ENCODE measurements at regions not wholly inside any gene's neighbourhood (a gene's known extent, or its start where the extent isn't known, plus 50 kb on each side); places are given as distances from the start of the nearest gene placed in this dataset.

DNA sequence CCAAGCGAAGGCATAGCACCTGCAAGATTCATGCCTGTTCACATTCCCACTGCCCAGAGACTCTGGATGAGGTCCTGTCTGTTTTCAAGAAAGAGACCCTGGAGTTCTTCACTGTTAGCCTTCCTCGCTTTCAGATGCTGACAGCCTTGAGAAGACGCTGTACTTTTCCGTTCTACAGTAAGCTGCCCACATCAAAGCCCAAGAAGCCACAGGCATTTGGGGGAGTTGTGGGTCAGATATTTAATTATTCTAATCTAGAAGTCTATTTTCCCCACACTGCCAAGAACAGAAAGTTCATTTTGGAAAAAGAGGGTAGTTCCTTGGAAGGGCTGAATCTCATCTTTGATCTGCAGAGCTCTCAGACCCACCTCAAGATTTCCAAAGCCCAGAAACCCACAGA is 127.9 kb downstream of the AXIN2 start:
- no peak for DNase-seq (ENCODE audit: low spot score)
- in situ Hi-C loops (cut with MboI; ENCODE audit: low pct_unique_long_range_greater_than_20kb, low sequenced_read_pairs, unreplicated experiment): no loop called here
- TF ChIP-seq CTCF (IDR thresholded peaks at IDR 0.05; ENCODE audit: extremely low read depth, insufficient read depth, missing control alignments): no peak

GRCh38 chr17:65433157-65433556 is 128.3 kb downstream of the AXIN2 start:
- TF ChIP-seq CTCF (IDR thresholded peaks at IDR 0.05; ENCODE audit: extremely low read depth, insufficient read depth, missing control alignments): no peak
- no peak for DNase-seq (ENCODE audit: low spot score)
- in situ Hi-C loops (cut with MboI; ENCODE audit: low pct_unique_long_range_greater_than_20kb, low sequenced_read_pairs, unreplicated experiment): no loop called here

- TF ChIP-seq CTCF (IDR thresholded peaks at IDR 0.05; ENCODE audit: extremely low read depth, insufficient read depth, missing control alignments): no peak
- in situ Hi-C loops (cut with MboI; ENCODE audit: low pct_unique_long_range_greater_than_20kb, low sequenced_read_pairs, unreplicated experiment): no loop called here
- DNase-seq (ENCODE audit: low spot score): no peak
These were observed 130.3 kb downstream of the AXIN2 start for GRCh38 chr17:65431116-65431515.

GRCh38 chr17:65430209-65430833 is 131.1 kb downstream of the AXIN2 start:
- in situ Hi-C loops (cut with MboI; ENCODE audit: low pct_unique_long_range_greater_than_20kb, low sequenced_read_pairs, unreplicated experiment): no loop called here
- DNase-seq (ENCODE audit: low spot score): no peak
- TF ChIP-seq CTCF (IDR thresholded peaks at IDR 0.05; ENCODE audit: extremely low read depth, insufficient read depth, missing control alignments): no peak

DNA sequence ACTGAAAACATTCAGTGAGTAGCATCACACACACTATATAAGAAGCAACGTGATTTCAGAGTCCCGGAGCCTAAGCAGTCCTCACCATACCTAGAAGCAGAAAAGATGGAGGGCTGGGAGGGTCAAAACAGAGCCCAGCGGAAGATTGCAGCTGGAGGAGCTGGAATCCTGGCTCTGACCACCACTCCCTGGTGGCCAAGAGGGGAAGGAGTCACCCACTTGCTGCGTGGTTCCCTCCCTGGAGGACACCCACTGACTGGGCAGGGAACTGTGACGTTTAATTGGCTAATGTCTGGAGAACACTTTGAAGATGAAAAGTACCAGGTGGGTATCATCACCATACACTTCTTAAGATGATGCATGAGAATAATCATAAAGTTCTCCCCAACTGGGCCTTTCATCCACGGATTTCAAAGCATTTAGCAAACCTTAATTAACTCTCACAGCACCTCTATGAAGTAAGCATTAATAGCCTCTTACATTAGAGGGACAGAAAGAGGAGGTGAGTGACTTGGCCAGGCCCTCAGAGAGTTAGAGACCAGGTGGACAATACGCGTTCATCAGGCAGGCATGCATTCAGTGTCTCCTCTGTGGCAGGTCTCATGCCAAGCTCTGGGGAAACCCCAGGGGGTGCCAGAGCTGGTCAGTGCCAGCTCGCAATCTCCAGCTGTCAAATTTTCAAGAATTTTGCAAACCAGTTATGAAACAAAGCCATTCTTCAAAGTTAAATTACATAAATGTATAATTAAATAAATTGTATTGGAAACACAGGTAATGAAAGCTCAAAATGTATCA is 137.9 kb downstream of the AXIN2 start:
- DNase-seq (ENCODE audit: low spot score): no peak
- no peak for TF ChIP-seq CTCF (IDR thresholded peaks at IDR 0.05; ENCODE audit: extremely low read depth, insufficient read depth, missing control alignments)
- in situ Hi-C loops (cut with MboI; ENCODE audit: low pct_unique_long_range_greater_than_20kb, low sequenced_read_pairs, unreplicated experiment): no loop called here

DNA sequence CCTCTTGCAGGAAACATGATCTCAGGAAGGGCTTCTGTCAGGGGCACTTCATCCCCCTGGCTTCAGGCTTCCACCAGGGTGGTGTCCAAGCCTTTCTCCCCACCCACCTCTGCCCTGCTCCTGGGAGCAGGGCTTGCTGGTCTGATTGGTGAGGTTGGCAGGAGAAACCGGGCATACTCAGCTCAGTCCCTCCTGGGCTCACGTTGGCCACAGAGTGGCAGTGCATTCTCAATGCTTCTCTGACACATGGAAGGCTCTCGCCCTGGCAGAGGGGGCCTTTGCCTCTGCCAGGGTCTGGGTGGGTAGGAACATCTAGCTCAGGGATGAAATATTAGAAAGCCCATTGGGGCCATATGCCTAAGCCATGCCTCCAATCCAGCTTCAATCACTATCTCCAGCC is 142.8 kb downstream of the AXIN2 start:
- no peak for TF ChIP-seq CTCF (IDR thresholded peaks at IDR 0.05; ENCODE audit: extremely low read depth, insufficient read depth, missing control alignments)
- DNase-seq (ENCODE audit: low spot score): no peak
- in situ Hi-C loops (cut with MboI; ENCODE audit: low pct_unique_long_range_greater_than_20kb, low sequenced_read_pairs, unreplicated experiment): no loop called here
